Endothelial cell of umbilical vein (primary cell): ENCODE measurements at regions not wholly inside any gene's neighbourhood (a gene's known extent, or its start where the extent isn't known, plus 50 kb on each side); places are given as distances from the start of the nearest gene placed in this dataset.

Source experiments
- CTCF ChIP-seq, 2 donors: IDR thresholded peaks; 1 replicate in 1 of 2; 2 replicates in 1 of 2; pipeline ENCODE4 v1.5.1; 2011; ENCODE audit warnings: low read length in 2 of 2, mild to moderate bottlenecking in 2 of 2, moderate library complexity in 2 of 2, control low read depth in 1 of 2, inconsistent platforms in 1 of 2, low read depth in 1 of 2; ENCODE audit not compliant: insufficient read depth in 1 of 2; ENCODE audit errors: extremely low read depth in 1 of 2
- EZH2 ChIP-seq: IDR thresholded peaks from 2 replicates; pipeline ENCODE4 v1.6.1; 2012; ENCODE audit warnings: borderline replicate concordance, low read depth, mild to moderate bottlenecking, moderate library complexity, low read length, inconsistent platforms; ENCODE audit not compliant: severe bottlenecking
- FOS ChIP-seq: IDR thresholded peaks from 2 replicates; pipeline ENCODE4 v1.6.1; 2011; ENCODE audit warnings: mild to moderate bottlenecking, low read length, moderate library complexity, borderline replicate concordance; ENCODE audit not compliant: insufficient read depth
- JUN ChIP-seq: IDR thresholded peaks from 2 replicates; pipeline ENCODE4 v1.6.1; 2011; ENCODE audit warnings: borderline replicate concordance, low read depth; ENCODE audit not compliant: insufficient read length, insufficient read depth
- MAX ChIP-seq: IDR thresholded peaks from 2 replicates; pipeline ENCODE4 v1.6.1; 2011; ENCODE audit not compliant: insufficient read depth, insufficient read length
- MYC ChIP-seq: IDR thresholded peaks from one replicate; pipeline ENCODE4 v1.6.1; 2011; ENCODE audit warnings: mild to moderate bottlenecking, low read depth, low read length
- POLR2A ChIP-seq: IDR thresholded peaks from 2 replicates; pipeline ENCODE4 v1.6.1; 2012; ENCODE audit warnings: low read depth, mild to moderate bottlenecking, control low read depth, low read length
- POLR2AphosphoS5 ChIP-seq: IDR thresholded peaks from 2 replicates; pipeline ENCODE4 v1.6.1; 2012; ENCODE audit warnings: low read depth, mild to moderate bottlenecking, control low read depth, low read length, moderate library complexity; ENCODE audit not compliant: insufficient read depth

GRCh38 chr20:51938559-51939258, 136.4 kb upstream of the SALL4 start:
- TF ChIP-seq CTCF (IDR thresholded peaks at IDR 0.05; ENCODE audit: extremely low read depth in 1 of 2, insufficient read depth in 1 of 2, low read depth in 1 of 2, low read length in 2 of 2) (no peak), EZH2 (no peak), MYC (no peak), FOS (no peak), MAX (no peak), POLR2A (no peak), POLR2AphosphoS5 (no peak), JUN (no peak)
